Sigmoid colon (tissue), 4 donors: ENCODE measurements at regions not wholly inside any gene's neighbourhood (a gene's known extent, or its start where the extent isn't known, plus 50 kb on each side); places are given as distances from the start of the nearest gene placed in this dataset.

ENCODE experiments used
- CTCF ChIP-seq, 4 experiments: fragments of 450-650 bp in 3 of 4; fragments of 200-600 bp in 1 of 4; IDR thresholded peaks; one replicate each; pipeline ENCODE4 v1.5.1; 2016 to 2019; ENCODE audit warnings: antibody characterized with exemption in 4 of 4, mild to moderate bottlenecking in 3 of 4, moderate library complexity in 2 of 4
- POLR2A ChIP-seq, 2 donors: fragments of 450-650 bp; IDR thresholded peaks; one replicate each; pipeline ENCODE4 v1.6.1; 2016; ENCODE audit warnings: antibody characterized with exemption in 2 of 2, mild to moderate bottlenecking in 2 of 2, moderate library complexity in 2 of 2
- POLR2AphosphoS5 ChIP-seq, 4 donors: sonication (generic); formaldehyde crosslinking; IDR thresholded peaks; one replicate each; pipeline ENCODE4 v1.6.1; 2017; ENCODE audit warnings: antibody characterized with exemption in 4 of 4

- no peak for TF ChIP-seq CTCF (IDR thresholded peaks at IDR 0.05)
- TF ChIP-seq POLR2A (IDR thresholded peaks at IDR 0.05) = no peak
- TF ChIP-seq POLR2AphosphoS5 (IDR thresholded peaks at IDR 0.05) = no peak
These were observed 83.8 kb upstream of the TLK1 start for GRCh38 chr2:171244466-171244969.
